HG02970 (cell line): ENCODE measurements at regions not wholly inside any gene's neighbourhood (a gene's known extent, or its start where the extent isn't known, plus 50 kb on each side); places are given as distances from the start of the nearest gene placed in this dataset.

Experiments
- ATAC-seq: cut with Tn5 transposase; IDR thresholded peaks from one replicate; pipeline ENCODE4 v1.9.1; 2021; ENCODE audit warnings: mild to moderate bottlenecking, moderate library complexity, moderate number of reproducible peaks; ENCODE audit not compliant: unreplicated experiment, low FRiP score

DNA sequence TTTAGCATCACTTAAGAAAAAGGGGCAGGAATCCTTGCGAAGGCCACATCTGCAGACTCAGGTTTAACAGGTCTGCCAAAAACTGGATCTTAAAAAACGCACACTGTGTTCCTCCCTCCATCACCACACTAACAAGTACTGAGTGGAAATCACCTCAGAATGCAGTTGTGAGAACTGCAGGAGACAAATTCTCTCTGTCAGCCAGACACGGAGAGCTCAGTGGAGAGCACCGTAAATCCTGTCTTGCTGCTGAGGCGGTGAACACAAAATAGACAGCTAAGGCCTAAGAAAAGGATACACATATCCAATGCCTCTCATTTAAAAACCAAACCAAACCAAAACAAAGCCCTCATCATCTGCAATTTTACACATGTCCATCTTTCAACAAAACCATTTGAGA, 1287.6 kb downstream of the EFNB2 start:
- no peak for ATAC-seq

DNA sequence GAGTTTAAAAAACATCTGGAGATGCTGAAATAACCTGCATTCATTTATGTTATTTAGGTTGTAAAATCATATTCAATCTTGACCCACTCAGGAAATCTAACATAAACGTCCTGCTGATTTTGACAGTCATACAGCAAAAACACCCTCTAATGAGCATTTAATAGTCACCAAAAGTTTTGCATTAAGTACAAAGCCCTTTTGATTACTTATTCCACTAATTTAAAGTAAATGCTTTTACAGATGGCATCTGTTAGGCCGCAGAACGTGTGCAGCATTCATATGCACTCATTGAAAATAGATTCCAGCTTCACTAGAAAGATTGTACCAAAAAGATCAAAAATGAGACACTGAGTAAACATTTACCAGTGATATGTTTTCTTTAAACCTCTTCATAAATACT, 1295.1 kb downstream of the EFNB2 start:
- no peak for ATAC-seq

DNA sequence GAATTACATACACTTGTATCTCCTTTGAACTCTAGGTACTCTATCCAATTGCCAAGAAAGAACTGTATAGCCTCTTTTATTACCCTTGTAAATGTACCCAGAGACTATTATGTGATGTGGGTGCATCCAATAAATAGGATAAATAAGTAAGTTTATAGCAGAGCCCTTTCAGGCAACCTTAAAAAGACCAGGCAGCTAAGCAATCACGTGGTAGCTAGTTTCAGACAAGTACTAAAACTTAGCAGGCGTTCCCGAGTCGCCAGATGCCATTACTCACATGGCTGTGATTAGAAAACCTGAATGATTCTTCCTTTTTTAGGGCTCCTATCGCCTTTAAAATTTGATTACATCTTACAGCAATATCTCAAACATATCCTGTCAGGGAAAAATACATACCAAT, 1303.0 kb downstream of the EFNB2 start:
- no peak for ATAC-seq

DNA sequence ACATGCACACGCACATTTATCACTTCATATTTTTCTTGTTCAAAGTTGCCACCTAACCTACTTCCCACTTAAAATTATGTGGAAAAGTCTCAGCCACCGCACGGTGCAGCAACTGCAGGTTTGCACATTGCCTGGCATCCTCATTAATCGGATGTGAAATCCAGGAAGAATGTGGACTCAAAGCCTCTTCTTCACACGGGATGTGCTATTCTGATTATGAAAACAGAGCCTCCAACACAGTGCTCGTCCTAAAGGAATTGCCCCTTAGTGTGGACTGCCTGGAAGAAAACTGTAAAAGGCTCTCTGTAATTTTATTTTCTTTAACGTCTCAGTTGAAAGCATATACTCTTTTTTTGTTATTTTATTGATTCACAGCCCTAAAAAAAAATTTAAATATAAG, 1303.5 kb downstream of the EFNB2 start:
- ATAC-seq: no peak

DNA sequence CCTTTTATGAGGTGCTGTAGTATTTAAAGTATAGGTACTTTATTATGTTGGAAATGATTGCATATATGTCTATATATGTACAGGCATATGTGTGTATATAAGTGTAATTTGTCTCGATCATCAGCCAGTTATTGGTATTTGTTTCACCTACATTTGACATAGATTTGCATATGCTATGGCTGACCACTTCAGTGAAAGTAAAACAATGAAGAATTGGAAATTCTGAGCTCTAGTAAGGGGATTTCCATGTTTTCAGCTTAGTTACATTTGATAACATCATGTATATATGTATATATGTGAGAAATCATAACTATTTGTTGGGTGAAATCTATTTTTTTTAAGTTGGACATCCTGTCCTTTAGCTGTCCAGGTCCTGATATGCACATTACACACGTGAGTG, 1303.9 kb downstream of the EFNB2 start:
- no peak for ATAC-seq

DNA sequence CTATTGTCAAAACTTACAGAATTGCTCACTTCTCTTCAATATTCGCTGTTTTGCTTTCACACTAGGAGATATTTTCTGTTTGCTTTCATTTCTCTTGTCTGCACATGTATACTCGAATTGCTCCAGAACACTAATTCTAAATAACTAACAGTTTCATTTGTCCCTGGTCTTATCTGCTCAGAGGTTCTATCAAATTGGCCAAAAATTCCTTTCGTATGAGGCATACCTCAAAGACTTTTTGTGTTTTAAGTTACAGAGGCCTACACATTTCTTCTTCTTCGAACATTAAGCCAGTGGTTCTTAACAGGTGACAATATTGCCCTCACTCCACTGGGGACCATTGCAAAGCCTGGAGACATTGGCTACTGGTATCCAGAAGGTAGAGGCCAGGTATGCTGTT, 1314.6 kb downstream of the EFNB2 start:
- no peak for ATAC-seq

DNA sequence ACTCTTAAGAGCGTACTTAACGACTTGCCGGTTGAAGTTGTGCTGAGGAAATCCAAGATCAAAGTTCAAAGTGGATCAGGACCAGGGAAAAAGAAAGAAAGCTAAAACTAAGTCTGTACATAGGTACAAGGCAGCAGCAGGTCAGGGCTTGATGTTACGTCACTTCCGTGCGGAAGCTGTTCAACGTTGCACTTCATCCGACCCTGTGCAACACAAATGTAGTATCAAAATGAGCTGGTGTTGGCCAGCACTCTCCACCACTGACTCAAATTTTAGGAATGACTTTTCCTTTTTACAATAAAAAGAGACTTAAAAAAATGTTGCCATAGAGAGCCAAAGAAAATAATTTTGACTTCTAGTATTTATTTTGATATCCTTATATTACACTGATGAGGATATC, 1315.4 kb downstream of the EFNB2 start:
- ATAC-seq: no peak

DNA sequence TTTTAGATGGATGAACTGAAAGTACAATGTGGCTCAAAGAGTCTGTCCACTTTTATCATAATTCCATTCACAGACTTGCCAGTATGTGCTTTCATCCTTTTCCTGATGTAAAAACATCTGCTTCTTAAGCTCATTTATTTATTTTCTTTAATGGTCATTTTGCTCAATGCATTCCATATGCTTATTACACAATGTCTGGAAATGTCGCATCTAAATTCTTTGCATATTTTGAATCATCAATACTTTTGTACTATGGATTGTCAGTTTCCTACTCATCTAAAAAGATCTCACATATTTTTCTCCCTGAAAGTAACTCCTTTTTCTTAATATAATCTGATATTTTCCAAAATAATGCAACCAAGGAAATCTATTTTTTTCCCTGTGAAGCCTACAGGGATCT, 1315.8 kb downstream of the EFNB2 start:
- ATAC-seq: no peak

DNA sequence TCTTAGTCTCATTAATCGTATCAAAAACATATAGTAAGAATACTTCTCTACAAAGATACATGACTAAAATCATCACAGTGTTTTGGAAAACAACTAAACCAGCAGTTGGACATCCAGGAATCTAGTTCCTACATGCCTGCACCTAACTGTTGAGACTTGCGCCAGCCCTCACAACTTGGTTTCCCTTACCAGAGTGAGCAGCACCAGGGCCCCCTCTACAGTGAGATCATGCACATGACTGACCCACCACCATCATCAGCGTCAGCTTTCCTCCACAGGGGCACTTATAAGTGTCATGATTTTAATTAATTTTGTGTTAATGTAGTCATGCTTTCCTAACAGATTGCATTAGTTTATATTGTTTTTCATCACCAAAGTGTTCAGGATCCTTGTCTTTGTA, 1322.0 kb downstream of the EFNB2 start:
- ATAC-seq: no peak

DNA sequence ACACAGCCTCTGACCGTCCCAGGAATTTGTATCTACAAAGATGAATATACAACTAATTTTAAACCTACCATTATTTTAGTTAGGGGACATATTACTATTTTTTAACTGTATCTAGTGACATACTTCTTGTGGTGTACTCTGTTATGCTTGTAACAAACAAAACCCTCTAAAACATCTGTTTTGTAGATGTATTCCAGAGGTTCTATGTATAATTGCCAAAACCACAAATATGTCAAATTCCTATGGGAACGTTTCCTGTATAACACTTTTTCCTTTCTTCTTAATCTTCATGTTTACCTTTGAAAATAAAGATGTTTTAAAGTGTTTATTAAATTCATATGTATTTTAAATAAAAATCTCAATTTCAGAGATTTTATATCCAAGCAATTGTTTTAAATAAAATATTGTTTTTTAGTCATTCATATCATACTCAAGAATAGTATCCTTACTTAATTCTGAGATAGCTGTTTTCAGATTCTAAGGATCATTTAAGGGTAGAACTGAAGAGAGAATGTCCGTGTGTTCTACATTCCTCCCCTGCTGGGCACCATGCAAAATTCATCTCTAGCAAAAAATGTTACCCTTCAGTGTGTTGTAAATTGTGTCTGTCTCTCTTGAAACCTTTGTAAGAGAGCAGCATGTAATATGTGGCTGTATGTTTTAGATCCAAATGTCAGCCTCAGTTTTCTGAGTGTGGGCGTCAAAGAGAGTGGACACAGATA, 1327.7 kb downstream of the EFNB2 start:
- ATAC-seq: no peak

DNA sequence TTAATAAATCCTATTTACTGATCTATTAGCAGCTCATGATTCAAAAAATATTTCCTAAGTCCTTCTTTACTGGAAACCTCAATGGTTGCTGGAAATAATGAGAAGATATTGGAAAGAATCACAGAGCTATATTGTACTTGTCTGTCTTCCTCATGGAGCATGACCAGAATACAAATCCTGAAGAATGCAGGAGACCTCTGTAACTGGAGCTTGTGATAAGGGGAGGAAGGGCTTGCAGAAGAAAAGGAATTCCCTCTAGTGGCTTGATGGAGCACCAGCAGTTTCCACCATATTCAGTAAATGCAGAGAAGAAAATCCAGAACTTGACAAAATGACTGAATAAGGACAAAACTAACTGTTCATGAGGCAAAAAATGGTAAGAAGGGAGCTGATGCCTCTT, 1333.1 kb downstream of the EFNB2 start:
- no peak for ATAC-seq

DNA sequence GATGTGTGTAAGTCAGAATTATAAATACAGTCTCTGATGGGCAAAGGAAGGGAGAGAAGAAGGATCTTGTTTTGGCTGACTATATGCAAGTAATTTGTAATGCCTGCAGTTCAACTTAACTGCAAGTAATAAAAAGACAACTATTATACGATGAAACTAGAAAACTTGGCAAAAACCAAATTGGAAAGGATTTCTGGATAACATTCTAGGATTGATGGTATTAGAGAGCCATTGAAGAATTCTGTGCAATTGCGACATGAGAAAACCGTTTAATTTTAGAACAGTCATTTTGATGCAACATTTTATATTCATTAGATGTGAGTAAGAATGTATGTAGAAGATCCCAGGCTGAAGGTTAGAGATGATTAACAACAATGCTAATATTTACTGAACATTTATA, 1334.1 kb downstream of the EFNB2 start:
- ATAC-seq: no peak

DNA sequence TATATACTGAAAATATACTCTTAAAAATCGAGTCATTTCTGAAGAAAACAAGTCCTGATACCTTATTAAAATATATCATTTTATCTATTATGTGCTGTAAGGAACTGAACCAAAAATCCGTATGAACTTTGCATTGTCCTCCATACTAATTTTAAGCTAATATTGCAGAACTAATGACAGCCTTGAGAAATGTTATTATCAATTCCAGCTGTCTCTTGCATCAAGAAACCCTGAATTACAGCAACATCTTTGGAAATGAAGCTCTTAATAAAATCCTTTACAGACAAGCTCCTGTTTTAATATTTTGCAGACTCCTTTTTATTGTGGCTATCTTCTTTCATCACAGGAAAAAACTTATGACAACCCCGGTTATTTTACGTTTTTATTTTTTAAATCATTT, 1335.3 kb downstream of the EFNB2 start:
- no peak for ATAC-seq

DNA sequence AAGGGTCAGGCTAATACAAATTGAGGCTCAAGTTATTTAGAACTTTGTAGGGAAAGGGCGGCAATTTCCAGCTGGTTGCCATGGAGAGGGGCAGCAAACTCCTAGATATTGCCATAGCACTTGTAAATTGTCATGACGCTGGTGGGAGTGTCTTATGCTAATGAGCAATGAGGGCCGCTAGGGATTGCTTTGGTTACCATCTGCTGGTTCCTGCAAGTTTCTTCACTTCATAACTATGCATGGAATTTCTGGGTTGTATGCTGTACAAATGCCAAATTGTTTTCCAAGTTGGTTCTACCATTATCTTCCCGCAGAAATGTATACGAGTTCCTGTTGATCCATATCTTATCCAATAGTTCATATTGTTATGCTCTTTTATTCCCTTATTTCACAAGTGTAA, 1339.4 kb downstream of the EFNB2 start:
- ATAC-seq: no peak

DNA sequence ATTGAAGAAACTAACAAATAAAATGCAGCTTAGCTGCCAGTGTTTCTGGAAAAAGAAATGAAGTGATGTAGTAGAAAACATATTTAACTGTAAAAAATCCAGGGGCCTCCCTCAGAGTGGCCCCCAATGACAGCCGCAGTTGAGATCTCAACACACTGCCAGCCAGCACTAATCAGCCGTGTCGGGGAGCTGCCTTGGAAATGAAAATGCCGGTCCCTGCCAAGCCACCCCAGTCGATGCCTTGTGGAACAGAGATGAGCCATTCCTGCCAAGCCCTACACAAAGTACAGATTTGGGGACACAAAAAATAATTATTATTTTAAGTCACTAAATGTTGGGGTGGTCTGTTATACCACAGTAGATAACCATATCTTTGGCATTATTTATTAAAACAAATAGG, 1342.4 kb downstream of the EFNB2 start:
- ATAC-seq: no peak

DNA sequence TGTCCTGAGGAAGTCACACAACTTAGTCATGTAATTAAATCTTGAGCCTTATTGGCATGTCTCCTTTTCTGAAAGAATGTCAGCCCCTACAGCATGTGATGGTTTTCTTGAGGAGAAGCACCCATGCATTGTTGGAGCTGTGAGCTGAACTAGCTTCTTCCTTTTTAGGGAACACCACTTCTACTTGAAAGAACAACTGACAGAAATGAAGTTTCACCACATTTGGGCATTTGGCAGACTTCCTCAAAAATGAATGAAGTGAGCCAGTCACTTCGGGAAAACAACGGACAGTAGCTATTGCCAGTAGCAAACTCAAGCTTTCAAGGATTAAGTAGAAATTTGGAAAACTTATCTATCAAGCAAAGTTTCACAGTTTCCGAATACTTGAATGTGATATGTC, 1351.3 kb downstream of the EFNB2 start:
- ATAC-seq: no peak

DNA sequence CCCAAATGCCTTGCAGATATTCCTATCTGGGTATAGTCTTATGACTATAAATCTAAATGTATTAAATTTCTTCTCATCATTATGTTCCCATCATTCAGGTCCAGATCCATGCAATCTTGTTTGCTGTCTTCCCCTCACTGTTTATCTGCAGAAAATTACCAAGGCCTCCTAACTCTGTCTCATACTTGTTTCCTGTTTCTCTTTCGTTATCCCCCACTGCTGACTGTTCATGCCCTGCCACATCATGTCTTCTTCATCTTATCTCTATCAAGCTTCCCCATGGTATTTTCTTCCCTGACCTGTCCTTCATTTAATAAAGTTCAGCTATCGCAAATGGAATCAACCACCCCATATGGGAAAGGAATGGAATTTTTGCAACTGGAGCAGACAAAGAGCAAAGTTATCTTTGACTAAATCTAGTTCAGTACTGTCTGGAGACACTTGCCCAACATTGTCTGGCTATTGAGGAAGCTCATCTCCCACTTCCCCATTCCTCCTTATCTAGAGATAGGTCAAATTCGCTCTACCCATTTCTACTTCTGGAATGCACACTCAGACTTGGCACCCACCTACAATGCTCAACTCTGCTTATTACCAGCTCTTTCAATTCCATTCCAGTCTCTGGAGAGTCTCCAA, 1358.1 kb downstream of the EFNB2 start:
- ATAC-seq: no peak

DNA sequence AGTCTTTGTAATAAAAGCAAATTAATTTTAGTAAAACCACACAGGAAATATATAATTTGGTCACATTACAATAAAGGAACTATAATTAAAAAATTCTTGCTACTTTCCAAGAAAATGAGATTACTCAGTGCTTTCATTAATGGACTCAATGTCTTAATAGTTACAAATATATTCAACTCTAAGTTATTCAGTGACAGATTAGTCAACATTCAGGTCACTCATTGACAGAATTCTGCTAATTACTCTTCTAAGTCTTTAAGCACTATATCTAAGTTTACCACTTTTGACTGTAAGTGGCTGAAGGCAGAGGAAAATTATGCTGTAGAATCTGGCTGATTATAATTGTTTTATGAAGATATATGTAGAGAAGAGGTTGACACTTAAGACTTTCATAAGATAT, 1365.0 kb downstream of the EFNB2 start:
- ATAC-seq: no peak

DNA sequence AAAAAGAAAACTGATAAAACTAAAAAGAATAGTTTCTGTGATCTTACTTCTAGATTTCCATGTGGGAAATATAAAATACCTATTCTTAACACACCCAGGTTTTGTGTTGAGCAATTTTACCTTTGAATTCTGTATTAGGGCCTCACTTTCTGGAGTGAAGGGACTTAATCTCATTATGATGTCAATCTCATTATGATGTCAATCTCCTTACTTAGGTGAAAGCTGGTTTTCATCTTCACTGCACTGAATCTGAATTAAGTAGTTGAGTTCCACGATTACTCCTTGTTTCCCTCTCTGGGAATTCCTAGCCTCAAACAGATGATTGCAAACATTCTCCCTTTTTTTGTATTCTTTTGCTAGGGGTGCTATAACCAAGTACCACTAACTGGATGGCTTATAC, 1367.2 kb downstream of the EFNB2 start:
- ATAC-seq: no peak

DNA sequence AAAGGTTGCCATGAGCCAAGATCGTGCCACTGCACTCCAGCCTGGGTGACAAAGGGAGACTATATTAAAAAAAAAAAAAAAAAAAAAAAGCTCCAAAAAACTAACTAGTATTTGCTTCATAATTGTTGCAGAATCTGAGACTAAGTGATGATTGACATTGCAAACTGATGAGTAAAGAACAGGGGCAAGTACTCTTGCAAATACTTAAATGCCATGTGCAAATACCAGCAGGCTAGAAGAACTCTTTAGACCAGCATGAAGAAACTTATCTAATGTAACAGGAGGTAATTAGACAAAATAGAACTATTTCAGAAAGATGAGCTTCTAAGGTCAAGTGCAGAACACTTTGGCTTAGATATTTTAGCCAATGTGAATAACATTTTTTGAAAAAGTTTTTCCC, 1368.1 kb downstream of the EFNB2 start:
- ATAC-seq: no peak

DNA sequence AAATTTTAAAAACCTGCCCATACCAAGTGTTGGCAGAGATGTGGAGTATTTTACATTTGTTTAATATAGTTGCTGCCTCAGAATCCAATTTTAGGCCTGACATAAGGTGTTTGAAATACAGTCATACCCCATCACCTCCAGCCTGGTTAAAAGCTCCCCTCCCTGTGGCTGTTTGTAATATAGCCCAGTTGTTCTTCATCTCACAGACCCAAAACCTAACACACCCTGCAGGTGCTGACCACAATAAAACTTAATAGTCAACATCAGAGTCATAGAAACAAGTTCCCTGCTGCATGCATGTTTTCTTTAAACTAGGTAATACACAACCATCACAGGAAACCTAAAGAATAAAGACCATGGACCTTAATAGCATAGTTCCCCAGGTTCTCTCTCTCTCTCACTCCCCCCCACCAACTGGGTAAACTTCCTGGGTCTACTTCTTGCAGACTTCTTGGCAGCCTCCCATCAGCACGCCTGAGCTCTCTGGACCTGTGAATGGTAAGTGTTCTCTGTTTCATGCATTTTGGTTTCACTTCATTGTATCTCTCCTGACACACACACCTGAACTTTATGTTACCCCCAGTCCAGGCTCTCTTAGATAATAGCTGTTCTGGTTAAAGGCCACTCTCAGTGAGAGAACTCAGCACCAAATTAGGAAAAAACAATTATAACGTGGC, 1369.9 kb downstream of the EFNB2 start:
- ATAC-seq: no peak

DNA sequence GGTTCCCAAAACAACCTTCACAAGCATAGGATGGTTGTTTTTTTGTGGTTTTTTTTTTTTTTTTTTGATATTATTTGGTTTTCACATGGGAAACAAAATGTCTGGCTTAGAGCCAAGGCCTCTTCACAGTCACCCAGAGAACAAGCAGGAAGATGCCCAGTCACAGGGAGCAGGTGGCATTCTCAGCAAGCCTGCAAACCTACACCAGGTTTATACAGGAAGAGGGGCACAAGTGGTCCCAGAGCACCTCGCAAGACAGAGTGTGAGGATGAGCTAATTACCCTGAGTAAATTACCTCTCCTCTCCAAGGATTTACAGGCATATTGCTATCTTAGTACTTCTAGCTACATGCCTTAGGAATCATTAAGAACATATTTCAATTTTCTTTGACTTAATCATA, 1375.6 kb downstream of the EFNB2 start:
- no peak for ATAC-seq
